IMR-90 (cell line): ENCODE measurements at regions not wholly inside any gene's neighbourhood (a gene's known extent, or its start where the extent isn't known, plus 50 kb on each side); places are given as distances from the start of the nearest gene placed in this dataset.

Experiments
- ATAC-seq: fragments of 200-7000 bp; cut with Tn5 transposase; 2 replicates; pipeline ENCODE4 v1.9.1; 2020; ENCODE audit warnings: low read depth, mild to moderate bottlenecking, moderate library complexity
- BruUV-seq: library from RNA; stranded (reverse); fragments of 400-500 nt; replicated peaks from 2 replicates; lab custom pipeline; 2021; lab: Mats Ljungman, UMichigan
- CTCF ChIA-PET: fragments of 300-600 bp; formaldehyde crosslinking; extraction: SDS; loops from one replicate; lab custom pipeline; 2021; ENCODE audit warnings: antibody characterized with exemption; lab: Yijun Ruan, JAX
- POLR2A ChIA-PET: fragments of 300-600 bp; sonication (Branson Sonifier 250); formaldehyde crosslinking; loops from one replicate; lab custom pipeline; 2022; ENCODE audit warnings: antibody characterized with exemption; ENCODE audit not compliant: unreplicated experiment; lab: Charles Lee
- DNase-seq: peaks from one replicate; pipeline ENCODE4 v3.0.0; 2013
- H2AFZ ChIP-seq: replicated peaks from 2 replicates; pipeline ENCODE3; 2013; ENCODE audit warnings: low read length, mild to moderate bottlenecking; ENCODE audit not compliant: poor library complexity
- H2AK5ac ChIP-seq: 2 replicates; pipeline ENCODE4 v1.6.1; 2013; ENCODE audit warnings: low read depth, low read length, inconsistent platforms
- H2AK9ac ChIP-seq: replicated peaks from 2 replicates; pipeline ENCODE3; 2013; ENCODE audit warnings: mild to moderate bottlenecking, low read depth, low read length, moderate library complexity; ENCODE audit not compliant: poor library complexity
- H2BK120ac ChIP-seq: 2 replicates; pipeline ENCODE4 v1.6.1; 2013; ENCODE audit warnings: low read depth, low read length, inconsistent platforms
- H2BK15ac ChIP-seq: 3 replicates; pipeline ENCODE4 v1.6.1; 2013; ENCODE audit warnings: low read depth, low read length, inconsistent platforms
- H2BK20ac ChIP-seq: 2 replicates; pipeline ENCODE4 v1.6.1; 2013; ENCODE audit warnings: low read depth, mild to moderate bottlenecking, inconsistent platforms, low read length, moderate library complexity
- H2BK5ac ChIP-seq: 2 replicates; pipeline ENCODE4 v1.6.1; 2013; ENCODE audit warnings: mild to moderate bottlenecking, low read depth, low read length, inconsistent platforms; ENCODE audit not compliant: poor library complexity, severe bottlenecking
- H3K14ac ChIP-seq: replicated peaks from 2 replicates; pipeline ENCODE4 v1.6.1; 2013; ENCODE audit warnings: low read depth, low read length, inconsistent platforms
- H3K18ac ChIP-seq: 2 replicates; pipeline ENCODE4 v1.6.1; 2013; ENCODE audit warnings: low read depth, low read length, control low read depth
- H3K23ac ChIP-seq: 2 replicates; pipeline ENCODE4 v1.6.1; 2013; ENCODE audit warnings: low read depth, low read length, inconsistent platforms
- H3K27ac ChIP-seq: 2 replicates; pipeline ENCODE4 v1.5.1; 2013; ENCODE audit warnings: mild to moderate bottlenecking, control low read depth, low read length; ENCODE audit not compliant: insufficient read depth
- H3K27me3 ChIP-seq: 2 replicates; pipeline ENCODE4 v1.6.1; 2013; ENCODE audit warnings: low read length; ENCODE audit not compliant: control insufficient read depth, insufficient read depth
- H3K36me3 ChIP-seq: 2 replicates; pipeline ENCODE4 v1.6.1; 2013; ENCODE audit warnings: low read length, mixed read lengths; ENCODE audit not compliant: control insufficient read depth, insufficient read depth
- H3K4ac ChIP-seq: 2 replicates; pipeline ENCODE4 v1.6.1; 2013; ENCODE audit warnings: low read depth, low read length, inconsistent platforms
- H3K4me1 ChIP-seq: 2 replicates; pipeline ENCODE4 v1.6.1; 2013; ENCODE audit warnings: low read length, mixed read lengths; ENCODE audit not compliant: control insufficient read depth, insufficient read depth
- H3K4me2 ChIP-seq: 2 replicates; pipeline ENCODE4 v1.6.1; 2013; ENCODE audit warnings: low read depth, mild to moderate bottlenecking, control low read depth, low read length, moderate library complexity
- H3K4me3 ChIP-seq: 2 replicates; pipeline ENCODE4 v1.5.1; 2013; ENCODE audit warnings: low read depth, mild to moderate bottlenecking, control low read depth, low read length, moderate library complexity; ENCODE audit not compliant: insufficient read depth
- H3K56ac ChIP-seq: 2 replicates; pipeline ENCODE4 v1.6.1; 2013; ENCODE audit warnings: low read length, inconsistent platforms; ENCODE audit not compliant: insufficient read depth; ENCODE audit errors: extremely low read depth
- H3K79me1 ChIP-seq, 2 experiments: 2 replicates each; pipeline ENCODE4 v1.6.1; 2013; ENCODE audit warnings: low read length in 2 of 2, inconsistent platforms in 1 of 2, low read depth in 1 of 2
- H3K9ac ChIP-seq: 2 replicates; pipeline ENCODE4 v1.6.1; 2013; ENCODE audit warnings: low read depth, low read length, control low read depth
- H3K9me1 ChIP-seq: 2 replicates; pipeline ENCODE4 v1.6.1; 2013; ENCODE audit warnings: low read length, inconsistent platforms; ENCODE audit not compliant: insufficient read depth
- H3K9me3 ChIP-seq: 2 replicates; pipeline ENCODE4 v1.6.1; 2013; ENCODE audit warnings: low read length; ENCODE audit not compliant: control insufficient read depth, insufficient read depth
- H4K20me1 ChIP-seq: 2 replicates; pipeline ENCODE4 v1.6.1; 2013; ENCODE audit warnings: low read length, inconsistent platforms; ENCODE audit not compliant: insufficient read depth
- H4K5ac ChIP-seq: 2 replicates; pipeline ENCODE4 v1.6.1; 2013; ENCODE audit warnings: mild to moderate bottlenecking, low read depth, low read length, control low read depth
- H4K8ac ChIP-seq, 2 experiments: 2 replicates each; pipeline ENCODE4 v1.6.1; 2013; ENCODE audit warnings: low read depth in 2 of 2, low read length in 2 of 2, control low read depth in 1 of 2, inconsistent platforms in 1 of 2
- H4K91ac ChIP-seq: 2 replicates; pipeline ENCODE4 v1.6.1; 2013; ENCODE audit warnings: low read depth, low read length, inconsistent platforms; ENCODE audit not compliant: insufficient read depth
- BHLHE40 ChIP-seq: fragments of 150-350 bp; IDR thresholded peaks from 2 replicates; pipeline ENCODE4 v1.6.1; 2016; ENCODE audit warnings: mild to moderate bottlenecking, low read depth, low read length
- CEBPB ChIP-seq: IDR thresholded peaks from 2 replicates; pipeline ENCODE4 v1.6.1; 2012; ENCODE audit warnings: low read depth, low read length, improper control_type of control experiment
- CHD1 ChIP-seq: IDR thresholded peaks from 2 replicates; pipeline ENCODE4 v1.6.1; 2012; ENCODE audit warnings: low read depth, low read length, improper control_type of control experiment
- FOS ChIP-seq: fragments of 150-350 bp; IDR thresholded peaks from 2 replicates; pipeline ENCODE4 v1.6.1; 2016; ENCODE audit warnings: low read depth, low read length
- MAFK ChIP-seq: IDR thresholded peaks from 2 replicates; pipeline ENCODE4 v1.6.1; 2012; ENCODE audit warnings: low read depth, low read length, improper control_type of control experiment
- MAZ ChIP-seq: IDR thresholded peaks from 2 replicates; pipeline ENCODE4 v1.6.1; 2012; ENCODE audit warnings: low read depth, mild to moderate bottlenecking, low read length, improper control_type of control experiment, moderate library complexity, borderline replicate concordance
- MXI1 ChIP-seq: IDR thresholded peaks from 2 replicates; pipeline ENCODE4 v1.6.1; 2012; ENCODE audit warnings: low read depth, mild to moderate bottlenecking, low read length, moderate library complexity, borderline replicate concordance
- NFE2L2 ChIP-seq: fragments of 150-350 bp; IDR thresholded peaks from 2 replicates; pipeline ENCODE4 v1.6.1; 2016; ENCODE audit warnings: low read depth, mild to moderate bottlenecking, low read length
- RCOR1 ChIP-seq: IDR thresholded peaks from 2 replicates; pipeline ENCODE4 v1.6.1; 2012; ENCODE audit warnings: mild to moderate bottlenecking, low read length, improper control_type of control experiment; ENCODE audit not compliant: insufficient replicate concordance
- RFX5 ChIP-seq: IDR thresholded peaks from 2 replicates; pipeline ENCODE4 v1.8.0; 2012; ENCODE audit warnings: low read depth, mild to moderate bottlenecking, low read length, moderate library complexity
- SMC3 ChIP-seq: fragments of 150-350 bp; IDR thresholded peaks from 2 replicates; pipeline ENCODE4 v1.6.1; 2016; ENCODE audit warnings: low read depth, mild to moderate bottlenecking, antibody characterized with exemption, low read length, moderate library complexity
- WGBS, 2 experiments: methylation state at CpG; one replicate each; pipeline versions ENCODE4 v1.1.5 to v1.1.7; 2013; ENCODE audit warnings: missing lambda C conversion rate in 2 of 2; ENCODE audit not compliant: insufficient read length in 1 of 2; ENCODE audit errors: extremely low coverage in 2 of 2; 5-methylcytosine and 5-hydroxymethylcytosine counted together
- dilution Hi-C: fragments of 300-500 bp; cut with HindIII; formaldehyde crosslinking; loops from one replicate; pipeline ENCODE4 v1.14.3; 2018; ENCODE audit warnings: low sequenced_read_pairs; ENCODE audit not compliant: unreplicated experiment
- in situ Hi-C: fragments of 300-500 bp; cut with MboI; formaldehyde crosslinking; loops from 3 replicates; pipeline ENCODE4 v1.14.3; 2019; ENCODE audit warnings: low sequenced_read_pairs, inconsistent platforms, mixed read lengths
- intact Hi-C: fragments of 100-400 bp; cut with micrococcal nuclease; formaldehyde crosslinking; loops from 2 replicates; pipeline ENCODE4 v1.10.0; 2022
- TF ChIP-seq, protein P1 (sequence below): conservative IDR thresholded peaks from 2 replicates; pipeline ENCODE4 v1.5.1; 2012; ENCODE audit warnings: mild to moderate bottlenecking, low read depth, low read length, improper control_type of control experiment
- TF ChIP-seq, protein P2 (sequence below): fragments of 150-350 bp; IDR thresholded peaks from 2 replicates; pipeline ENCODE4 v1.6.1; 2017; ENCODE audit warnings: mild to moderate bottlenecking, antibody characterized with exemption, low read length, low read depth

DNA sequence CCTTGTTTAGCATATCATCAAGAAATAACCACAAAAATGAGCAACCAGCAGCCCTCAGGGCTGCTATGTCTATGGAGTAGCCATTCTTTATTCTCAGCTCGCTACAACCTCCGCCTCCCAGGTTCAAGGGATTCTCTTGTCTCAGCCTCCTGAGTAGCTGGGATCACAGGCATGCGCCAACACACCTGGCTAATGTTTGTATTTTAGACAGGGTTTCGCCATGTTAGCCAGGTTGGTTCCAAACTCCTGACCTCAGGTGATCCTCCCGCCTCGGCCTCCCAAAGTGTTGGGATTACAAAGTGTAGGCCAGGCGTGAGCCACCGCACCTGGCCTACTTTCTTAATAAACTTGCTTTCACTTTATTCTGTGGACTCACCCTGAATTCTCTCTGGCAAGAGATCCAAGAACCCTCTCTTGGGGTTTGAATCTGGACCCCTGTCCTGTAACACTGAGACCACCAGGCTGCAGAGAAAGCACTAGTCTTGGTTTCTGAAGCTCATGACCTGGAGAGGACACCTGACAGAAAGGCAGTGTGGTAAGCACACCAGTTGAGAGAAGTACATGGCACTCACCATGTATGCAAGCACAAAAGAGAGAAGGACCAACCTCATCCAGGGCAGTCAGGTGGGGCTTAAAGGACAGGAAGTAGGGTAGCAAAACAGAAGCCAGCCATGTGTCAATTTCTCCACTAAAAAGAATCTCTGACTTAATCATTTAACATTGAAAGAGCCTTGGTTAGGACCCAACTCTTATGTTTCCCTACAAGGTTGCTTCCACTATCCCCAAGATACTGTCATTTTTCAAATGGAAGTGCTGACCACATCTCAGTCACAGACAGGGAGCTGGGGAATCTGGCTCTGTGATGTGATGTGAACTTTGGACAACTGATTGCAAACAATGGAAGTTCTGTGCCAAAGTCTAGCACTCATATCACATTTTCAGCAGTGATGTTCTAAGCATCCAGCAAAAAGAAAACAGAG, 97.4 kb upstream of the DST start:
- H2BK5ac ChIP-seq = no peak overlapping the region
- no peak overlapping the region for H2AFZ ChIP-seq
- intact Hi-C loops (no loop called here), in situ Hi-C loops (no loop called here), dilution Hi-C loops (no loop called here)
- H4K8ac ChIP-seq = peak overlapping the region in 1 of 2 experiments; percentile 56; a peak in 1 of 4 replicates
- TF ChIP-seq SMC3 = no peak
- TF ChIP-seq CEBPB = no peak
- TF ChIP-seq RCOR1 = no peak
- TF ChIP-seq, protein P1, sequence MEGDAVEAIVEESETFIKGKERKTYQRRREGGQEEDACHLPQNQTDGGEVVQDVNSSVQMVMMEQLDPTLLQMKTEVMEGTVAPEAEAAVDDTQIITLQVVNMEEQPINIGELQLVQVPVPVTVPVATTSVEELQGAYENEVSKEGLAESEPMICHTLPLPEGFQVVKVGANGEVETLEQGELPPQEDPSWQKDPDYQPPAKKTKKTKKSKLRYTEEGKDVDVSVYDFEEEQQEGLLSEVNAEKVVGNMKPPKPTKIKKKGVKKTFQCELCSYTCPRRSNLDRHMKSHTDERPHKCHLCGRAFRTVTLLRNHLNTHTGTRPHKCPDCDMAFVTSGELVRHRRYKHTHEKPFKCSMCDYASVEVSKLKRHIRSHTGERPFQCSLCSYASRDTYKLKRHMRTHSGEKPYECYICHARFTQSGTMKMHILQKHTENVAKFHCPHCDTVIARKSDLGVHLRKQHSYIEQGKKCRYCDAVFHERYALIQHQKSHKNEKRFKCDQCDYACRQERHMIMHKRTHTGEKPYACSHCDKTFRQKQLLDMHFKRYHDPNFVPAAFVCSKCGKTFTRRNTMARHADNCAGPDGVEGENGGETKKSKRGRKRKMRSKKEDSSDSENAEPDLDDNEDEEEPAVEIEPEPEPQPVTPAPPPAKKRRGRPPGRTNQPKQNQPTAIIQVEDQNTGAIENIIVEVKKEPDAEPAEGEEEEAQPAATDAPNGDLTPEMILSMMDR = no peak
- no peak for TF ChIP-seq RFX5
- no peak for TF ChIP-seq MXI1
- TF ChIP-seq, protein P2, sequence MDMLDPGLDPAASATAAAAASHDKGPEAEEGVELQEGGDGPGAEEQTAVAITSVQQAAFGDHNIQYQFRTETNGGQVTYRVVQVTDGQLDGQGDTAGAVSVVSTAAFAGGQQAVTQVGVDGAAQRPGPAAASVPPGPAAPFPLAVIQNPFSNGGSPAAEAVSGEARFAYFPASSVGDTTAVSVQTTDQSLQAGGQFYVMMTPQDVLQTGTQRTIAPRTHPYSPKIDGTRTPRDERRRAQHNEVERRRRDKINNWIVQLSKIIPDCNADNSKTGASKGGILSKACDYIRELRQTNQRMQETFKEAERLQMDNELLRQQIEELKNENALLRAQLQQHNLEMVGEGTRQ = no peak
- TF ChIP-seq NFE2L2 = no peak
- TF ChIP-seq CHD1 = no peak
- no peak for TF ChIP-seq FOS
- no peak for TF ChIP-seq MAFK
- no peak for TF ChIP-seq BHLHE40
- TF ChIP-seq MAZ = no peak
- no peak overlapping the region for H3K4me2 ChIP-seq
- peak overlapping the region; percentile 64 for H3K14ac ChIP-seq
- H2AK9ac ChIP-seq = no peak overlapping the region
- H2AK5ac ChIP-seq = peak overlapping the region; percentile 60; the same call in 1 of the 2 replicates
- H3K9me1 ChIP-seq = peaks cover 13% of the 10 kb centered on the region
- no peak overlapping the region for H3K9ac ChIP-seq
- H3K4me1 ChIP-seq = peaks cover 10% of the 10 kb centered on the region; the same call in 1 of the 2 replicates
- ChIA-PET CTCF (no interaction called here), POLR2A (no interaction called here)
- no peak overlapping the region; the same call in 1 of the 2 replicates for H2BK20ac ChIP-seq
- H3K9me3 ChIP-seq = no peaks in the 10 kb centered on the region
- H2BK120ac ChIP-seq = peak overlapping the region; percentile 59; the same call in 1 of the 2 replicates
- no peak overlapping the region for H3K4me3 ChIP-seq
- no peak overlapping the region for H3K27ac ChIP-seq
- no peak for ATAC-seq
- no peak overlapping the region for H2BK15ac ChIP-seq
- no peak for DNase-seq
- peaks cover 17 to 71% of the 10 kb centered on the region in 2 experiments for H3K79me1 ChIP-seq
- no peak overlapping the region for H4K91ac ChIP-seq
- H3K27me3 ChIP-seq = no peaks in the 10 kb centered on the region
- no TSS peak for BruUV-seq
- H3K56ac ChIP-seq = no peak overlapping the region; the same call in 1 of the 2 replicates
- peaks cover 43% of the 10 kb centered on the region for H4K20me1 ChIP-seq
- peak overlapping the region; percentile 64; the same call in 1 of the 2 replicates for H3K23ac ChIP-seq
- H4K5ac ChIP-seq = no peak overlapping the region
- peak overlapping the region; percentile 37; the same call in 1 of the 2 replicates for H3K4ac ChIP-seq
- H3K36me3 ChIP-seq = no peaks in the 10 kb centered on the region
- H3K18ac ChIP-seq = no peak overlapping the region
- 100% methylated on average over 3 of the region's 8 CpGs; no CpG with 5 or more reads in 1 of the 2 experiments for WGBS, 2 experiments
